T-helper 1 cell (primary cell): ENCODE measurements at regions not wholly inside any gene's neighbourhood (a gene's known extent, or its start where the extent isn't known, plus 50 kb on each side); places are given as distances from the start of the nearest gene placed in this dataset.
A peak's percentile ranks its signal among the peaks of the same experiment; 100 is the strongest.
"Not testable (repeated sequence)": the region's sequence is repeated elsewhere in the genome, so short reads cannot be mapped to it uniquely, and the experiment has no call there.

ENCODE experiments used
- DNase-seq, 5 donors: peaks; one replicate each; pipeline ENCODE4 v3.0.0-alpha.2; 2012 to 2020

DNA sequence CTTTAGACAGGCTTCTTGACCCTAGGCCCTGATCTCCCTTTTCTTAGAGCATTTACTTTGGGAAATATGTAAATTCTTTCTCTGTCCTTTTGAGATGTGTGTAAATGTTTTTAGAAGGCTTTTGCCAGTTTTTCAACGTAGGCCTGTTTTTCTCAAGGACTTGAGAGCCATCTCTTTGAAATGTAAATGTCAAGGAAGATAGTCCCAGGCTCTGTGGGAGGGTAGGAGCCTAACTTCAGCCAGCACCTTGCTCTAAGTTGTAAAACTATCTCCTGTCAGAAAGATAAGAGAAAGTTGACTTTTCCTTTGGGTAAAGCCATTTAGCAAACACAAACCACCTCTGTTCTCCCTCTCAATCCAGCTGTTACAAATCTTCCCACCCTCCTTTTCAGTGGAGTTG lies 219.8 kb downstream of the RPS29 start:
- no peak for DNase-seq

DNA sequence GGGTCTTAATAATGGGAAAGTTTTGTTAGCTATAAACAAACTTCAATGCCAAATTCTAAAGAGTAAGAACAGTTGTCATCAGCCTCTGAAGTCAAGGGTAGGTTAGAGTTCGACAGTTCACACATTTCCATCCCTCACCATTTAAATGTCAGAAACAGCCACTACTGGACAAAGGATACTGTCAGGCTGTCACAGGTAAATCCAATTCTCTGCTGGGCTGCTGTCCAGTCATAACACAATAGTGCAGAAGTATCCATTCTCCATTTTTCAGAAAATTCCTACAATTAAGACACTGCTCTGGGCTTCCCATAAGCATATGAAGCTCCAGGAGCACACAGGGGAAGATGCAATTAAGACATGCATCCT lies 221.4 kb downstream of the RPS29 start:
- no peak for DNase-seq

DNA sequence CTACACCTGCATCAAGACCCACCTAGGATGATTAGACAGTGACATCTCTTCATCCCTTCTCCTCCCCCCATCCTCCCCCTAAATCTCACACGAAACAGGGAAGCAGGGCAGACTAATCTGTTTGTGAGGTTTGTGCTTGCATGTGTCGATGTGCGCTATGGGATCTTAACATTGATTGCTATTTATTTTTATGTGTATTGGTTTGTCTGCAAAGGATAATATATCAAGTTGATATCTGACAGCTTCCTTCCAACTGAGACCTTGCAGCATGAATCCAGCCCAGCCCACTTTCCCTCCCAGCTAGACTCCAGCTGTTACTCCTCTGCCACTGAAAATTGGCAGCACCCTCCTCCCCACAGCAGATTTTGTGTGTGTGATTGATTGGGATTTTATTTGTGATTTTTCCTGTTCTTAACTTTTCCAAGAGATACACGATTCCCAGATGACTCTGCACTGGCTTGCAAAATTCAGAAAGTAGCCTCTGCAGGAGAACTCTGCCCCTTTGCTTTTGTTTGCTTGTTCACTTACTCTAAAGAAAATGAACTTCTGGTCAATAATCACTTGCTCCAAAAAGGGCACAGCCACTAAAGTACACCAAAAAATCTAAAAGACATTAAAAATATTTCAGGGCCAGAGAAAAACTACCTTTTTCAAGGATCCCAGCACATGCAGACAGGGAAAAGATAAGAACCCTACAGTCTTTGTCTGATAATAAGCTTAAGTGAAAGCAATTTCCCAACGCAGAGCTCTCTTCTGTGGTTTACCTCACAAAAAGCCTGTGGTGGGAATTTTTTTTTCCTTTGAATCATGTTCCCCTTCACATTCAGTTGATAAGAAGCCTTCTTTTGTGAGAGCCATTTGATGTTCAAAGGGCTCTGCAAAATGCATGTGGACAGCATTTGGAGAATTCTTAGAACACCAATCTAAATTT lies 222.1 kb downstream of the RPS29 start:
- no peak for DNase-seq

DNA sequence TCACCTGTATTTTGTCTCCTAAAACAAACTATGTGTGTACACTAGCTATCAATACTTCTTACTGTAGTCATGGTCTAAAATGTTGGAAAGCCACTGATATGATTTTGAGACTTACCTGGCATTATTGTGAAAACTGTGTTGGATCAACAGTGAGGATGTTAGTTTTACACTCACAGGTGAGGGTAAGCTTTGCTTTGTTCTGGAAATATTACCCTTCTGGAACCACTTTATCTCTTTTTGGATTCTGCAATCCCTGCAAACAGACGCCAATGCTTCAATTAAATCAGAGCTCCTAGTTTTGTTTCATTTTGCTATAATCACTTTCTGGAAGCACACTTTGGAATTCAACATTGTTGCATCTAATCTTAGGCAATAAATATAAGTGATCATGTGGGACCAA lies 223.3 kb downstream of the RPS29 start:
- no peak for DNase-seq

DNA sequence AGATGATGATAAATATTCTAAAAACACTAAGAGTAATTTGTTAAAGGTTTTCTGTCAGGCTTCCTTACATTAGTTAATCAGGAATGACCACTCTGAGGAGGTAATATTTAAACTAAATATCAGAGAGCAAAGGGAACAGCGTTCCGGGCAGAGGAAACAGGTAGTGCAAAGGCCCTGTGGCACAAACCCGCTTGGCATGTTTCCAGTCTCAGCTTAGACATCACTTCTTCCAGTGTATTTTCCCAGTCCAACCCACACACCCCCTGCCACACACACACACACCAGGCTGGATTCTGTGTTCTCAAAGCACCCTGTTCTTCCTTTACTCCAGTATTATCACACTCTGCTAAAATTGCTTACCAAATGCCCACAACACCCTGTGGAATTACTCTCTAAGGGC lies 247.1 kb downstream of the RPS29 start:
- no peak for DNase-seq

DNA sequence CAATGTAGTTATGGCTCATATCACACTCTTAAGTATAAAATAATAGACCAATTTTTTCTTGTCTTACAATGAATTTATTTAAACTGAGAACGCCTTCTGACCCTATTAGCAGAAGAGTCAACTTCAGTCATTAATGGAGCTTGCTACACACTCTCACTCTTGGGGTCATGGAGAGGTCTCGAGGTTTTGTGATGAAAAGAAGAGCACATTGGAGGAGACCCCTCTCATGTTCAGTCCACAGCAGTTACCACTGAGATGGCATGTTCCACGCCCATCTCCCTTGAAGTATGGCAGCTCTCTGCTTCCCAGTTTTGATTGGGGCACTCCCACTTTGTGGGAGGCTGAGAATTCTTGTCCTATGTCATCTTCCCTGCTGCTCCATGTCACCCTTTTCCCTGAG lies 266.4 kb downstream of the RPS29 start:
- DNase-seq: no peak

DNA sequence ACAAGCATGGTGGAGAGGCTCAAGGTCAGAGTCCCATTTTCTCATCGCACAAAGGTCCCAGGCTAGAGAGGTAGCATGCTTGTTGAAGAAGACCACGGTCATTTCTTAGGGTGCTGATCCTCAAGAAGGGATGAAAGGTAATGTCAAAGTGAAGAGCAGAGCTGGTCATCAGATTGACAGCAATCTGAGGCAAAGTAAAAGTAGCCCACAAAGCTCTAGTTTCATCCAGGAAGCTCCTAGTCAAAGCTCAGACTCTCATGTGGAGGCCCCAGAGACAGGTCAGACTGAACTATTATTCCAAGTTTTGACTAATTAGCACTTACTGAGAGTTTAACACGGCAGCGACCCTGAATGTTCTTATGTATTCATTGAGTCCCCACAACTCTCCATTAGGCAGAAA lies 270.6 kb downstream of the RPS29 start:
- DNase-seq: no peak

DNA sequence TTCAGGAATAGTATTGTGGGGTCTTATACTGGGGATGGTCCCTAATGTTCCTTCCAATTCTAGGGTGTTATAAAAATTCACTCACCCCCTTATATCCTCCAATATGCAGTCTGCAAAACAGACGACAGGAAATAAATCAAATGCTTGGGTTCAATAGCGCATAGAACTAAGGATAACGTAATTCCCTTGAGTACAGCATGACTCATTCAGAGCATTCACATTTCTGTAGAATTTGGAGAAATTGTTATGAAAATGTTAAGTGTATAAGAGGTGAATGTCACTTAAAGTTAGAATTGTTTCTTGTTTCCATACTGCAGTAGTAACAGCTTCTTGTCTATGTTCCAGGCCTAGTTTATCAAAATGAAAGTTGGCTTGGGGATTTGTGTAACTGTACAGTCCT lies 271.4 kb downstream of the RPS29 start:
- DNase-seq: no peak

DNA sequence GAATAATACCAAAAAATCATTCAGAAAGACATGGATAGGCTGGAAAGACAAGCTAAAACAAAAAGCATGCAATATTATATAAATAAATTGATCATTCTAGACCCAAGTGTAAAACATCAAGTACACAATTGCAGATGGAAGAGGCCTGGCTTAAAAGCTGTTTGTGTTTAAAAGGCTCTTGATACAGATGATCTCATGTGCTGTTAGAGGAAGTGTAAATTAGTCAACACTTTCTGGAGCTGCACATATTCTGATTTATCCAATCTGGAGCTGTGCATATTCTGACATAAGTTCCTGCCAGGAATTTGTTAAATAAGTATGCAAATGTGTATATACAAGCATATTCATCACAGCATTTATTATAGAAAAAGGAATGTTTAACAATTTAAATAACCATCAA lies 273.1 kb downstream of the RPS29 start:
- DNase-seq: no peak

DNA sequence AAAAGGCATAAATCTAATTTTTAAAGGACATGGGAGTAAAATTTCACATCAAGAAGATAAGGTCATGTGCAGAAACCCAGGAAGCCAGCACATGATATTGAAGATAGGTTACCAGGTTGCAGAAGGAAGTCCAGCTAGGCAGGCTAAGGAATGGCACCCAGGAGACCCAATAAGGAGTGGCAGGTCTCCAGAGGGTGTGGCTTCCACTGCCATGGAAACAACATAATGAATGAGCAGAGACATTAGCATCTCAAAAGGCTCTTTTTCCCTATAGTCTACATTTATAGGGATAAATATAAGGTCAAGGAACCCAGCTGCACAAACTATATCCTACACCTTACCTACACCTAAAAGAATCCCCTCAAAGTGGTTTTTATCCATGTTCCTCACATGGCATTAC lies 275.9 kb downstream of the RPS29 start:
- DNase-seq: no peak

DNA sequence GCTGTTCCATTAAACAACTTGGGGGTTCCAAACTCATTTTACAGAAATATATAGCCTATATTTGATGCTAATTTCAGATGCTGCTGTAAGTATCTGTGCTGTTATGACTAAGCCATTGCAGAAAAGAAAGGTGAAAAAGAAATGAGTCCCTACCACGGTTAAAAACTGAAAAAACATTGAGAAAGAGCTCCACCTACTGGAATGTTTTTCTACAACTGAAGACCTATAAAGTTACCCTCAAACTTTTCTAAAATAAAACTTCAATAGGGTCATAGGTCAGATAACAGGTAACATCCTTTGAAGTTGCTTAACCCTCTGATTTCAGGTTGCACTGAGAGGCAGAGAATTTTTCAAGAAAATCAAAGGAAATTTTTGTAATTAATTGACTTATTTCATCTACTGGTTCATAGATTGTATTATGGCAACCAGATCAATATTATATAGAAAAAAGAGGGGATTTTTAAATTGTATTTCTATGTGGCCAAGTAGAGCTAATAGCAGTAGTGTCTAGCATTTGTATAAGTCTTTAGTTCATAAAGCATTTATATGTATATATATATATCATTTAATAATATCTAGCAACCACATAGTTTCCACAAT lies 279.9 kb downstream of the RPS29 start:
- peak in 1 of 5 donors; percentile 6 for DNase-seq

DNA sequence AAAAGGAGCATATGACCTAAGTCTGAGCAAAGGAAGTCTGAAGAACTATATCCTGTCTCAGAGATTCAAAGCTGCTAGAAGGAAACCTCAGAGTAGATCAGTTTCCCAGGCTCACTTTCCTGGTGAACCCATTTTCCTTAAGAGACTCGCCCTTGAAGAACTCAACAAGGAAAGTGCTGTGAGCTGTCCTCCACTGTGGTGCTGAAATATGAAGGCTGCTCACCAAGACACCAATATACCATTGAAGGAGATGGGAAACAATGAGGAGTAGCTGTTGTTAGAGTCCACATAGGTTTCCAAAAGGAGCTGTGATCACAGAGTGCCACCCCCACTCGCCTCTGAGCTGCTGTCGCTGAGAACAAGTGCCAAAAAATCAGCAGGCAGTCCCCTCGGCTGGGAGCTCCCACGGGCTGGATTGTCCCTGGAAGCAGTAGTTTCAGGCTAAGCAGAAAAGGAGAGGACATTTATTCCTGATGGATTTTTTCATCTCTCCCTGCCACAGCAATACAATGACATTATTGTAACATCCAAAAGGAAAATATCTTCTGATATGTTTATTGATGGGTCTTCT lies 282.1 kb downstream of the RPS29 start:
- DNase-seq: no peak

DNA sequence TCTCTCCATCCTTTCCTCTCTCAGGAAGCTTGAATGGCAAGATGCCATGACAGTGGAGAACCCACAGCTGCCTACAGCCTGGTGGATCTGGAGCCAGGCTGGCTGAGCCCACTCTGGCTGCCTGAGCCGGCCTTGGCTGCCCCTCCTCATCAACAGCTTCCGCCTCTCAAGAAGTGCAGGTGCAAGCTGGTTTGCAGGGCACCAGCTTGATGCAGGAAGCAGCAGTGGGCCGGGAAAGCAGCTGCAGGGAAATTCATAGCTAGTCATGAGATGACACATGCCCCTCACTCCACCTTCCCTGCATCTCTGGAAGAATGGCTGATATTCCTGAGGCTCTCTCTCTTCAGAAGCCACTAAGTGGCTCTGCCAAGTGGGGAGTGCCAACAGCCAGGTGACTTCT lies 289.1 kb downstream of the RPS29 start:
- DNase-seq: no peak

DNA sequence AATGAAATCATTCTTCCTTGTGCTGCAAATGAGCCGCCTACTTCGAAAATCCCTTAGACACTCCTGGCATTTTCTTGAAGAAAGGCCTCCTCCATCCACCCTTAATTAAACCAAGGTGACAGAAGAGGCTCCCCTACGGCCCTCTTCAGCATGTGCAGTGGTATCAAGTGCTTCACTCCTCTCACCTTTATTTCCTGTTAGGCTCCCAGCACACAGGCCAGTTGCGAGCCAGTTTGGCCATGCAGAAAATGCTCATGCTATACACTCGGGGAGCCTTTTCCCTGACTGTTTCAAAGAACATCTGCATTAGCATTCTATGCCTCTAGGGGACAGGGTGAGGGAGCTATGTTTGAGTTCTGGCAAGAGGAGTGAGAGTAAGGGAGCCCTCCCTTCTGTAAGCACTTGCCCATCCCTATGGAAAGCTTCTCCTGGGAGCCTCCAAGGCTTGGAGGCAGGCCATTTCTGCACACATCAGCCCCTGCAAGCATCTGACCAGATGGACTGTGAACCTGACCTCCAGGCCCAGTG lies 291.5 kb downstream of the RPS29 start:
- no peak for DNase-seq

DNA sequence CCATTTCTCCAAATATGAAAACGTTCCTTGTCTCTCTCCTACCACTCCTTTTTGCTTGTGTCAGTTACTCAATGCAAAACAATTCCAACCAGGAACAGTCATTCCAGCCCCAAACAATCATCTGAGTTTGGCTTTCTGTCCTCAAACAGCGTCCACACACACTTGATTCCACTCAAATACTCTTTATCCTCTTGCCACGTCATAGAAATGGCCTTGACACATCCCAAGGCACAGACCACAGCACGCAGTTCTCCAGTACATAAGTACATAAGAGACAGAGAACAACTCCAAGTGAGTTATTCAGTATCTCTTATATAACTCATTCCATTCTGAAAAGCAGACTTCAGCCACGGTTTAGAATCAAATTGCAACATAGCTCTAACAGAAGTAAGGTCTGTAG lies 299.2 kb downstream of the RPS29 start:
- no peak for DNase-seq

DNA sequence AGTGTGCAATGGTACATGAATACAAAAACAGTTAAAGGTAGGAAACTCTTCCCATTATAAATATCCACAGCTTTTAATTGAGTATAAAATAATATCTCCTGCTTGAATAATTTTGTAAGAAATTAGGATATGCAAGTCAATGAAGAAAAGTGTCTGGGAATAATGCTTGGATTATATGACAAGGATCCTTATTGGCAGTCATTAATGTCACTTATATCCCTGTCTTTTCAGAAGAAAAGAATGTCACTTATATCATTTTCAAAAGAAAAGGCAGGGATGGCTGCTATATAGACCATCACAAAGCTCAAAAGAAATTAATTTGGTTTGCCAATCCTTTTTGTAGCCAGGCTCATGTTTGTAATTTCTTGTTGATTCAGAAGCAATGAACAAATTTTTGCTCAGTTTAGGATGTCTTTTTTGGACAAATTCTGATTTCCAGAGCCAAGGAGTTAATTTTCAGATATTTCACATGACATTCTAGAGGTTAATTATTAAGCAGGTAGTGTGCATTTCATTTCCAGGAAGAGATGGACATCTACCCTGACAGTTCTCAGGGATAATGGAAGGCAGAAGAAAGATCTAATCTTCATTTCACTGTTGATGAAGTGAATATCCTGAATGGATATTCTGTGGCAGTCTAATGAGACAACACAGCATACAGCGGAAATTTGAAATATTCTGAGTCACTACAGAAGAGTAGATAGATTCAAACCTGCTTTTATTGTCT lies 299.8 kb downstream of the RPS29 start:
- no peak for DNase-seq

DNA sequence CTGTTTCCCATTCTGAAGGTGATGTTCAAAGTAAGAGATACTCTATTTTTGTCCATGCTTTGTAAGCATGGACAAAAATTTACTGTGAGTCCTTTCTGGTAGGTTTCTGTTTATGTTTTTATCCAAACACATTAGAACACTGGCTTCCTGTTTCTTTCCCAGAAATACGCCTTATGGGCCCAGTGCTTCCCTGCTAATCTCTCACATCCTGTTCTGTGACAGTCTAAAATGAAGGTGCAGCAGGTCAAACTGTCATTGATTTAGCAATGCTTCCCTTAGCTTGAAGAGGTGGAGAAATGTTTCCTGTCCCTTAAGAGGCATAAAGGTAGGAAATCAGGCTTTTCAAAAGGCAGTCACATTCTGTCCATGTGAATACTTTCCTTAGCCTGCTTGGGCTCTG lies 305.6 kb downstream of the RPS29 start:
- no peak for DNase-seq

DNA sequence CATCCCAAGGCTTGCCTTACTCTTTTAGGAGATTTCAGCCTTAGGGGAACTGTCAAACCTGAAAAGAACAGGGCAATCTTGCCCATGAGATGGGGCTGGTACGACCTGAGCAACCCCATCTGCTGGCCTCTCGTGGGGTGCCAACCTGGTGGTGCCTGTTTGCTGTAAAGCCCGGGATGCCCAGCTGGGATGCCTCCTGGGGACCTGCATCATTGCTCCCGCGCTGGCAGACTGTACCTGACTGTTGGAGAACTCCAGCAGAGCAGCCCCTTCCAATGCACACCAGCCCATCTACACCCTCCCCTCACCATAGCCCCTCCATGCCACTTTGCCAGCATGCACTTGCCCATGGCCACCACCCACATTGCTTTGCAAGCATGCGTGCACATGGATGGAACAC lies 335.7 kb downstream of the RPS29 start:
- DNase-seq: no peak

DNA sequence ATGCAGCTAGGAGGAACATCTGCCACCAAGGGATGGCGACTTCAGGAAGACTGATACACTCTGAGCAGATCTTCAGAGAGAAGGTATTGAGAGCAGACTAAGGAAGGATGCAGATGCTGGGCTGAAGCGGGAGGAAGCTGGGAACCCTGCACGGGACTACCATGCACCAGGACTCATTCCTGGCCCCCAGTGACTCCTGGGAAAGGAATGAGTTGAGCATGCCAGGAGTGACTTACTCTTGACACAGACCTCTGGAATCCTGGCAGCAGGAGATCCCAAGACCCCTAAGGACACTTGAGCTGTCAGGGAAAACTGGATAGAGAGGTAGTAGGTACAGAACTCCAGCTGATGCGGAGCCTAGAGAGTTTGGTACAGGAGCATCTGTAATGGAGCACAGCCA lies 336.1 kb downstream of the RPS29 start:
- no peak for DNase-seq

DNA sequence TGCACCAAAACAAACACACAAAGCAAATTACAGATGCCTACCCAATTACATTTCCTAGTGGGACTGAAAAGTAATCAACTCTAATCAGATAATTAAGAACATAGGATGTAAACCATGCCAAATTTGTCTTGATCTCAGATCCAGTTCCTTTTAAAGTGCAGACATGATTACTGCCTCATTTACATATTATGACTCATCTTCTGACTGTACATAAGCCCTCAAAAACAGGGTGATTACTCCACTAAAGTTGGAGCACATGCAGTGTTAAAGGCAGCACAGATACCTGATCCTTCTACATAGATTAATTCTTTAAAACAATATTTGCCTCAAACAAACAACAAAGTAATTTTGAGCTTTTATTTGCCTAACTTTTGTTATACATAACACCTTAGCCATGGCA lies 337.2 kb downstream of the RPS29 start:
- DNase-seq: no peak

DNA sequence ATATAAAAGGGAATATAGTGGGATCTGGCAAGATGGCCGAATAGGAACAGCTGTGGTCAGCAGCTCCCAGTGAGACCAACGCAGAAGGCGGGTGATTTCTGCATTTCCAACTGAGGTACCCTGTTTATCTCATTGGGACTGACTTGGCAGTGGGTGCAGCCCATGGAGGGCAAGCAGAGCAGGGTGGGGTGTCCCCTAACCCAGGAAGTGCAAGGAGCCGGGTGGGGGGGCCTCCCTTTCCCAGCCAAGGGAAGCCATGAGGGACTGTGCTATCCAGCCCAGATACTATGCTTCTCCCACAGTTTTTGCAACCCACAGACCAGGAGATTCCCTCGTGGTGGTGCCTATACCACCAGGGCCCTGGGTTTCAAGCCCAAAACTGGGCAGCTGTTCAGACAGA lies 342.4 kb downstream of the RPS29 start:
- DNase-seq: not testable (repeated sequence)

DNA sequence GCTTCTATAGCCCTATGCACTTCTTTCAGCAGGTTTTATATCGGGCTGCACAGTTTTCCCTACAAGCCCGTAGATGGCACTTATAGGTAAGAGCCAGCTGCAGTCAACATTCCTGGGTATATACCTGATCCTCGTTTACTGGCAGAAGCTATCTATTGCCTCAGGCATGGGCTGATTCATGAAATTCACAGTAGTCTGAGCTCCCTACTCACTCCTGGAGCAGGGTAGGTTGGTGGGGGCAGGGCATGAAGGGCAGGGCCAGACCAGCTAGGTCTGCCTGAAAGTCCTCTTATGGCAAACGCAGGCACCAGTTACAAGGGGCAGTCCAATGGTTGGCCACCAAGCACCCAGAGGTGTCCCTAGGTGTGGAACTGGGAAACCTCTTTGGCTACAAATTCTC lies 345.8 kb downstream of the RPS29 start:
- DNase-seq: no peak

DNA sequence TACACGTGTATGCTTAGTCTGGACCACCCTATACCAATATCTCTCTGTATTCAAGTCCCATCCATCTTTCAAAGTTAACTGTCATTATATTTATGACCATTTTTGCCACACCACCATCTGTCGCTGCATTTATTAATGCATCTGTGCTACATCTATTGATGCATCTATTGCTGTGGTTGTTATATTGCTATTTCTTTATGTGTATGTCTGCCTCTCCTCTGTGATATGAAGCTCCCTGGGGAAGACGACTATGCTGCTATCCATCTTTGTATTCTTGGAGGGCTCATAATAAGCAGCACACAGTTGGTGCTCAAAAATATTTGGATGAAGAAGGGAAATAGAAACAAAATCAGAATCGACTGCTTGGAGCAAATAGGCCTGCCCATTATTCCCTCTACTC lies 357.6 kb downstream of the RPS29 start:
- no peak for DNase-seq
